GM12864 (cell line): ENCODE measurements at regions not wholly inside any gene's neighbourhood (a gene's known extent, or its start where the extent isn't known, plus 50 kb on each side); places are given as distances from the start of the nearest gene placed in this dataset.
"Not testable (repeated sequence)": the region's sequence is repeated elsewhere in the genome, so short reads cannot be mapped to it uniquely, and the experiment has no call there.

Source experiments
- DNase-seq: peaks from one replicate; pipeline ENCODE4 v3.0.0-alpha.2; 2011; ENCODE audit warnings: low read depth
- H3K4me3 ChIP-seq: 2 replicates; pipeline ENCODE4 v1.5.1; 2011; ENCODE audit warnings: mild to moderate bottlenecking, low read depth, low read length, control low read depth
- TF ChIP-seq, protein P1 (sequence below): IDR thresholded peaks from 2 replicates; pipeline ENCODE4 v1.5.1; 2011; ENCODE audit warnings: low read depth, mild to moderate bottlenecking, moderate library complexity, low read length, control low read depth, inconsistent platforms; ENCODE audit errors: missing control alignments

GRCh38 chr6:86016077-86016476 lies 373.4 kb upstream of the SYNCRIP start:
- no peak for DNase-seq
- H3K4me3 ChIP-seq = no peak overlapping the region
- TF ChIP-seq, protein P1, sequence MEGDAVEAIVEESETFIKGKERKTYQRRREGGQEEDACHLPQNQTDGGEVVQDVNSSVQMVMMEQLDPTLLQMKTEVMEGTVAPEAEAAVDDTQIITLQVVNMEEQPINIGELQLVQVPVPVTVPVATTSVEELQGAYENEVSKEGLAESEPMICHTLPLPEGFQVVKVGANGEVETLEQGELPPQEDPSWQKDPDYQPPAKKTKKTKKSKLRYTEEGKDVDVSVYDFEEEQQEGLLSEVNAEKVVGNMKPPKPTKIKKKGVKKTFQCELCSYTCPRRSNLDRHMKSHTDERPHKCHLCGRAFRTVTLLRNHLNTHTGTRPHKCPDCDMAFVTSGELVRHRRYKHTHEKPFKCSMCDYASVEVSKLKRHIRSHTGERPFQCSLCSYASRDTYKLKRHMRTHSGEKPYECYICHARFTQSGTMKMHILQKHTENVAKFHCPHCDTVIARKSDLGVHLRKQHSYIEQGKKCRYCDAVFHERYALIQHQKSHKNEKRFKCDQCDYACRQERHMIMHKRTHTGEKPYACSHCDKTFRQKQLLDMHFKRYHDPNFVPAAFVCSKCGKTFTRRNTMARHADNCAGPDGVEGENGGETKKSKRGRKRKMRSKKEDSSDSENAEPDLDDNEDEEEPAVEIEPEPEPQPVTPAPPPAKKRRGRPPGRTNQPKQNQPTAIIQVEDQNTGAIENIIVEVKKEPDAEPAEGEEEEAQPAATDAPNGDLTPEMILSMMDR = no peak

- not testable (repeated sequence) for H3K4me3 ChIP-seq, DNase-seq
Measured at GRCh38 chr6:86012991-86013390, 370.3 kb upstream of the SYNCRIP start.

DNA sequence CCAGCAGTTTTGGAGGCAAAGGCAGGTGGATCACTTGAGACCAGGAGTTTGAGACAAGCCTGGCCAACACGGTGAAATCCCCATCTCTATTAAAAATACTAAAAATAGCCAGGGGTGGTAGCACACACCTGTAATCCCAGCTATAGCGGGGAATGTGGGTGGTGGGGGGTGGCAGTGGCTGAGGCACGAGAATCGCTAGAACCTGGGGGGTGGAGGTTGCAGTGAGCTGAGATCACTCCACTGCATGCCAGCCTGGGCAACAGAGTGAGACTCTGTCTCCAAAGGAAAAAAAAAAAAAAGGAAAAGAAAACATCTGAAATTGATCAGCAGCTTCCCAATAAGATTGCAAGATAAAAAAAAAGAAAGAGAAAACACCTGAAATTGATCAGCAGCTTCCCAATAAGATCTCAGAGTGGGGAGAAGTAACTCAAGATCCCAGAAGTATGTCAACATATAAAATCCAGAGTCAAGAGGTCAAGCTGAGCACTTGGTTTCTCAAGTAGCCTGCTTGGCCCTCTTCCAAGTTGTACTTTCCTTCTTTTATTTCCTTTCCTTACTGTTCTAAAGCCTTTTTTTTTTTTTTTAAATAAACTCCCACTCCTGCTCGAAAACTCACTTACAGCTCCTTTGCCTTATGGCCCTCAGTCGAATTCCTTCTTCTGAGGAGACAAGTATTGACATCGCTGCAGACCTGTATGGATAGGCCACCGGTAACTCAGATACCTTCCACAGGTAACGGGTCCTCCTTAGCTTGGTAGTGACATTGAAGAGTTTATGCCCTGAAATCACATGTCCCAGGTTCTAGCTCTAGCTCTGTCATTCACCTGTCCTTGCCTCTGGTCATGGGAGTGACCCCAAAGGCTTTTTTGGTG lies 368.5 kb upstream of the SYNCRIP start:
- H3K4me3 ChIP-seq = no peak overlapping the region
- no peak for DNase-seq
- TF ChIP-seq, protein P1 = no peak

GRCh38 chr6:85997206-85997605 lies 354.5 kb upstream of the SYNCRIP start:
- H3K4me3 ChIP-seq = no peak overlapping the region
- DNase-seq = no peak
- TF ChIP-seq, protein P1 = no peak

- TF ChIP-seq, protein P1 = no peak
Measured at GRCh38 chr6:85996034-85996375, 353.3 kb upstream of the SYNCRIP start.

GRCh38 chr6:85995339-85996033 lies 352.8 kb upstream of the SYNCRIP start:
- TF ChIP-seq, protein P1 = no peak
- H3K4me3 ChIP-seq = no peak overlapping the region
- DNase-seq = no peak

More at GRCh38 chr6:85996034-85996375, 353.3 kb upstream of the SYNCRIP start:
- DNase-seq = no peak
- H3K4me3 ChIP-seq = no peak overlapping the region

GRCh38 chr6:85986681-85987080 lies 344.0 kb upstream of the SYNCRIP start:
- TF ChIP-seq, protein P1 = no peak
- DNase-seq = no peak
- no peak overlapping the region for H3K4me3 ChIP-seq
